ENCODE measurements at regions not wholly inside any gene's neighbourhood (a gene's known extent, or its start where the extent isn't known, plus 50 kb on each side); places are given as distances from the start of the nearest gene placed in this dataset.

- no peak for DNase-seq (ENCODE audit: low spot score)
- no peak for TF ChIP-seq CTCF (IDR thresholded peaks at IDR 0.05; ENCODE audit: poor library complexity, severe bottlenecking)
Measured at GRCh38 chr14:98714626-98715425, 557.2 kb downstream of the BCL11B start.

GRCh38 chr14:98716133-98716532, 555.9 kb downstream of the BCL11B start:
- H3K4me1 ChIP-seq (ENCODE audit: insufficient read depth, poor library complexity, severe bottlenecking) = no peaks in the 10 kb centered on the region
- no peak for DNase-seq (ENCODE audit: low spot score)
- no peaks in the 10 kb centered on the region for H3K9me3 ChIP-seq (ENCODE audit: severe bottlenecking)
- H3K36me3 ChIP-seq (ENCODE audit: low read depth) = no peaks in the 10 kb centered on the region
- H3K27me3 ChIP-seq (ENCODE audit: insufficient read depth, poor library complexity, severe bottlenecking) = peaks cover 3% of the 10 kb centered on the region
- no peak for ATAC-seq (ENCODE audit: low read depth)
- no peak for TF ChIP-seq CTCF (IDR thresholded peaks at IDR 0.05; ENCODE audit: poor library complexity, severe bottlenecking)
- no peak overlapping the region for H3K4me3 ChIP-seq (ENCODE audit: severe bottlenecking)
- H3K27ac ChIP-seq (ENCODE audit: poor library complexity, severe bottlenecking) = no peak overlapping the region

More at GRCh38 chr14:98714626-98715425, 557.2 kb downstream of the BCL11B start:
- no peaks in the 10 kb centered on the region for H3K4me1 ChIP-seq (ENCODE audit: insufficient read depth, poor library complexity, severe bottlenecking)
- no peak overlapping the region for H3K27ac ChIP-seq (ENCODE audit: poor library complexity, severe bottlenecking)
- no peak for ATAC-seq (ENCODE audit: low read depth)
- no peaks in the 10 kb centered on the region for H3K9me3 ChIP-seq (ENCODE audit: severe bottlenecking)
- H3K36me3 ChIP-seq (ENCODE audit: low read depth) = no peaks in the 10 kb centered on the region
- no peaks in the 10 kb centered on the region for H3K27me3 ChIP-seq (ENCODE audit: insufficient read depth, poor library complexity, severe bottlenecking)
- H3K4me3 ChIP-seq (ENCODE audit: severe bottlenecking) = no peak overlapping the region

- Histone ChIP-seq H3K27ac (ENCODE audit: poor library complexity, severe bottlenecking) (no peak overlapping the region), H3K27me3 (ENCODE audit: insufficient read depth, poor library complexity, severe bottlenecking) (peaks cover 14% of the 10 kb centered on the region), H3K9me3 (ENCODE audit: severe bottlenecking) (no peaks in the 10 kb centered on the region), H3K4me1 (ENCODE audit: insufficient read depth, poor library complexity, severe bottlenecking) (no peaks in the 10 kb centered on the region), H3K36me3 (ENCODE audit: low read depth) (no peaks in the 10 kb centered on the region), H3K4me3 (ENCODE audit: severe bottlenecking) (no peak overlapping the region)
- TF ChIP-seq CTCF (IDR thresholded peaks at IDR 0.05; ENCODE audit: poor library complexity, severe bottlenecking) = no peak
- no peak for ATAC-seq (ENCODE audit: low read depth)
- no peak for DNase-seq (ENCODE audit: low spot score)
Measured at GRCh38 chr14:98721061-98721460, 550.9 kb downstream of the BCL11B start.

GRCh38 chr14:98724734-98725133, 547.3 kb downstream of the BCL11B start:
- Histone ChIP-seq H3K27ac (ENCODE audit: poor library complexity, severe bottlenecking) (no peak overlapping the region), H3K4me3 (ENCODE audit: severe bottlenecking) (no peak overlapping the region), H3K4me1 (ENCODE audit: insufficient read depth, poor library complexity, severe bottlenecking) (no peaks in the 10 kb centered on the region), H3K9me3 (ENCODE audit: severe bottlenecking) (no peaks in the 10 kb centered on the region), H3K36me3 (ENCODE audit: low read depth) (no peaks in the 10 kb centered on the region), H3K27me3 (ENCODE audit: insufficient read depth, poor library complexity, severe bottlenecking) (peaks cover 29% of the 10 kb centered on the region)
- ATAC-seq (ENCODE audit: low read depth) = no peak
- no peak for TF ChIP-seq CTCF (IDR thresholded peaks at IDR 0.05; ENCODE audit: poor library complexity, severe bottlenecking)
- DNase-seq (ENCODE audit: low spot score) = no peak

- H3K4me3 ChIP-seq (ENCODE audit: severe bottlenecking) = no peak overlapping the region
- H3K27ac ChIP-seq (ENCODE audit: poor library complexity, severe bottlenecking) = no peak overlapping the region
- TF ChIP-seq CTCF (IDR thresholded peaks at IDR 0.05; ENCODE audit: poor library complexity, severe bottlenecking) = no peak
- H3K27me3 ChIP-seq (ENCODE audit: insufficient read depth, poor library complexity, severe bottlenecking) = peaks cover 26% of the 10 kb centered on the region
- H3K4me1 ChIP-seq (ENCODE audit: insufficient read depth, poor library complexity, severe bottlenecking) = no peaks in the 10 kb centered on the region
- no peak for ATAC-seq (ENCODE audit: low read depth)
- no peaks in the 10 kb centered on the region for H3K9me3 ChIP-seq (ENCODE audit: severe bottlenecking)
- H3K36me3 ChIP-seq (ENCODE audit: low read depth) = no peaks in the 10 kb centered on the region
- no peak for DNase-seq (ENCODE audit: low spot score)
Measured at GRCh38 chr14:98725191-98725590, 546.8 kb downstream of the BCL11B start.

Measured in RWPE2 (cell line).